Upper lobe of left lung (tissue), 6 donors: ENCODE measurements at regions not wholly inside any gene's neighbourhood (a gene's known extent, or its start where the extent isn't known, plus 50 kb on each side); places are given as distances from the start of the nearest gene placed in this dataset.

Experiments used
- ATAC-seq, 2 donors: fragments of 200-7000 bp; cut with Tn5 transposase; one replicate each; pipeline ENCODE4 v1.9.1; 2022; ENCODE audit warnings: mild to moderate bottlenecking in 2 of 2, moderate library complexity in 2 of 2; ENCODE audit not compliant: low FRiP score in 2 of 2
- DNase-seq, 2 donors: peaks; one replicate each; pipeline ENCODE4 v3.0.0-alpha.2; 2019 to 2020
- H3K27ac ChIP-seq, 4 donors: fragments of 200-600 bp; sonication (generic); one replicate each; pipeline ENCODE4 v1.5.1; 2016 to 2019
- H3K27me3 ChIP-seq, 4 donors: fragments of 200-600 bp; sonication (generic); one replicate each; pipeline ENCODE4 v1.5.1; 2017 to 2019
- H3K36me3 ChIP-seq, 4 donors: fragments of 200-600 bp; sonication (generic); one replicate each; pipeline ENCODE4 v1.5.1; 2016 to 2019
- H3K4me1 ChIP-seq, 4 donors: fragments of 200-600 bp; sonication (generic); one replicate each; pipeline ENCODE4 v1.5.1; 2018 to 2019
- H3K4me3 ChIP-seq, 4 donors: fragments of 200-600 bp; sonication (generic); one replicate each; pipeline ENCODE4 v1.5.1; 2017 to 2019; ENCODE audit warnings: mild to moderate bottlenecking in 2 of 4, moderate library complexity in 1 of 4
- H3K9me3 ChIP-seq, 4 donors: fragments of 200-600 bp; sonication (generic); one replicate each; pipeline ENCODE4 v1.5.1; 2018 to 2019
- CTCF ChIP-seq, 6 experiments: fragments of 450-650 bp in 4 of 6; fragments of 200-600 bp in 2 of 6; sonication (generic) in 2 of 6; IDR thresholded peaks; one replicate each; pipeline ENCODE4 v1.5.1; 2016 to 2019; ENCODE audit warnings: antibody characterized with exemption in 6 of 6
- EP300 ChIP-seq, 4 donors: sonication (generic); formaldehyde crosslinking; IDR thresholded peaks; one replicate each; pipeline ENCODE4 v1.5.1; 2017; ENCODE audit warnings: antibody characterized with exemption in 4 of 4, control low read depth in 2 of 4
- POLR2A ChIP-seq, 4 donors: fragments of 450-650 bp; IDR thresholded peaks; one replicate each; pipeline ENCODE4 v1.5.1; 2016 to 2017; ENCODE audit warnings: antibody characterized with exemption in 4 of 4, mild to moderate bottlenecking in 2 of 4
- POLR2AphosphoS5 ChIP-seq, 2 donors: sonication (generic); formaldehyde crosslinking; IDR thresholded peaks; one replicate each; pipeline ENCODE4 v1.5.1; 2017; ENCODE audit warnings: antibody characterized with exemption in 2 of 2
- WGBS, 2 donors: methylation state at CpG; one replicate each; pipeline ENCODE4 v1.1.5; 2017 to 2018; 5-methylcytosine and 5-hydroxymethylcytosine counted together
- donor health status: DM: no; HTN: no; CAD: no; lungs with moderate emphysema.
- donor health status: DM: no; HTN: yes; CAD: no; lungs with severe emphysema.

GRCh38 chr5:28313953-28314352 is 1275.6 kb upstream of the CDH9 start:
- Histone ChIP-seq H3K4me1 (no peaks in the 10 kb centered on the region), H3K9me3 (no peaks in the 10 kb centered on the region), H3K27ac (no peak overlapping the region), H3K4me3 (no peak overlapping the region), H3K36me3 (no peaks in the 10 kb centered on the region), H3K27me3 (no peaks in the 10 kb centered on the region)
- no peak for ATAC-seq
- DNase-seq, result no peak
- 38 to 47% methylated on average over 1 of the region's 1 CpG for WGBS, 2 donors
- TF ChIP-seq POLR2AphosphoS5 (IDR thresholded peaks at IDR 0.05) (no peak), POLR2A (IDR thresholded peaks at IDR 0.05) (no peak), CTCF (IDR thresholded peaks at IDR 0.05) (no peak), EP300 (IDR thresholded peaks at IDR 0.05) (no peak)

- H3K27me3 ChIP-seq, result no peaks in the 10 kb centered on the region
- ATAC-seq, result no peak
- H3K36me3 ChIP-seq, result no peaks in the 10 kb centered on the region
- 60 to 70% methylated on average over 2 of the region's 2 CpGs for WGBS, 2 donors
- no peaks in the 10 kb centered on the region for H3K9me3 ChIP-seq
- H3K4me3 ChIP-seq, result no peak overlapping the region
- TF ChIP-seq CTCF (IDR thresholded peaks at IDR 0.05) (no peak), EP300 (IDR thresholded peaks at IDR 0.05) (no peak), POLR2AphosphoS5 (IDR thresholded peaks at IDR 0.05) (no peak), POLR2A (IDR thresholded peaks at IDR 0.05) (no peak)
- no peak for DNase-seq
- H3K4me1 ChIP-seq, result no peaks in the 10 kb centered on the region
- H3K27ac ChIP-seq, result no peak overlapping the region
Measured at GRCh38 chr5:28313321-28313951, 1275.0 kb upstream of the CDH9 start.

- H3K4me3 ChIP-seq, result no peak overlapping the region
- WGBS, 2 donors, result 91% methylated on average over 6 of the region's 6 CpGs
- H3K9me3 ChIP-seq, result no peaks in the 10 kb centered on the region
- H3K4me1 ChIP-seq, result no peaks in the 10 kb centered on the region
- TF ChIP-seq EP300 (IDR thresholded peaks at IDR 0.05), result no peak
- TF ChIP-seq POLR2AphosphoS5 (IDR thresholded peaks at IDR 0.05), result no peak
- TF ChIP-seq CTCF (IDR thresholded peaks at IDR 0.05), result no peak
- TF ChIP-seq POLR2A (IDR thresholded peaks at IDR 0.05), result no peak
- DNase-seq (peak in 1 of 2 donors; percentile 14), ATAC-seq (no peak)
- no peaks in the 10 kb centered on the region for H3K36me3 ChIP-seq
- H3K27ac ChIP-seq, result no peak overlapping the region
- no peaks in the 10 kb centered on the region for H3K27me3 ChIP-seq
Measured at GRCh38 chr5:28310696-28311095, 1272.3 kb upstream of the CDH9 start.

- Histone ChIP-seq H3K4me1 (no peaks in the 10 kb centered on the region), H3K27me3 (no peaks in the 10 kb centered on the region), H3K9me3 (no peaks in the 10 kb centered on the region), H3K36me3 (no peaks in the 10 kb centered on the region), H3K4me3 (no peak overlapping the region), H3K27ac (no peak overlapping the region)
- ATAC-seq (no peak), DNase-seq (no peak)
- 74 to 83% methylated on average over 1 of the region's 1 CpG for WGBS, 2 donors
- no peak for TF ChIP-seq POLR2AphosphoS5 (IDR thresholded peaks at IDR 0.05)
- TF ChIP-seq CTCF (IDR thresholded peaks at IDR 0.05), result no peak
Measured at GRCh38 chr5:28305891-28306290, 1267.5 kb upstream of the CDH9 start.

GRCh38 chr5:28301712-28302111 is 1263.3 kb upstream of the CDH9 start:
- ATAC-seq (no peak), DNase-seq (no peak)
- no peaks in the 10 kb centered on the region for H3K4me1 ChIP-seq
- no peaks in the 10 kb centered on the region for H3K27me3 ChIP-seq
- 36 to 76% methylated on average over 2 of the region's 2 CpGs for WGBS, 2 donors
- TF ChIP-seq POLR2AphosphoS5 (IDR thresholded peaks at IDR 0.05) (no peak), EP300 (IDR thresholded peaks at IDR 0.05) (no peak), POLR2A (IDR thresholded peaks at IDR 0.05) (no peak), CTCF (IDR thresholded peaks at IDR 0.05) (no peak)
- no peak overlapping the region for H3K27ac ChIP-seq
- H3K4me3 ChIP-seq, result no peak overlapping the region
- no peaks in the 10 kb centered on the region for H3K9me3 ChIP-seq
- no peaks in the 10 kb centered on the region for H3K36me3 ChIP-seq
